Panc1 (cell line): ENCODE measurements at regions not wholly inside any gene's neighbourhood (a gene's known extent, or its start where the extent isn't known, plus 50 kb on each side); places are given as distances from the start of the nearest gene placed in this dataset.

Experiments used
- CTCF ChIP-seq: fragments of 450-650 bp; IDR thresholded peaks from 2 replicates; pipeline ENCODE4 v1.5.1; 2017; ENCODE audit warnings: mild to moderate bottlenecking
- POLR2AphosphoS5 ChIP-seq: IDR thresholded peaks from 2 replicates; pipeline ENCODE4 v1.6.1; 2012; ENCODE audit warnings: mild to moderate bottlenecking, low read depth, low read length, moderate library complexity
- REST ChIP-seq, 2 experiments: IDR thresholded peaks; 2 replicates each; pipeline ENCODE4 v1.6.1; 2011 to 2012; ENCODE audit warnings: low read depth in 2 of 2, control low read depth in 1 of 2, low read length in 1 of 2, mild to moderate bottlenecking in 1 of 2, moderate library complexity in 1 of 2; ENCODE audit not compliant: insufficient read depth in 1 of 2

- TF ChIP-seq CTCF, result no peak
- no peak for TF ChIP-seq REST (IDR thresholded peaks at IDR 0.05; ENCODE audit: insufficient read depth in 1 of 2, low read depth in 2 of 2, low read length in 1 of 2)
- TF ChIP-seq POLR2AphosphoS5, result no peak
These were observed 53.9 kb upstream of the TSKU start for GRCh38 chr11:76729214-76729613.
